ENCODE measurements at regions not wholly inside any gene's neighbourhood (a gene's known extent, or its start where the extent isn't known, plus 50 kb on each side); places are given as distances from the start of the nearest gene placed in this dataset.

GRCh38 chr5:27748847-27749246 is 710.5 kb upstream of the CDH9 start:
- no peak for TF ChIP-seq EZH2 (IDR thresholded peaks at IDR 0.05; ENCODE audit: borderline replicate concordance, low read depth, low read length, severe bottlenecking)
- TF ChIP-seq CTCF (IDR thresholded peaks at IDR 0.05; ENCODE audit: borderline replicate concordance, extremely low read depth, low read length, poor library complexity, severe bottlenecking): no peak

Data from DND-41 (cell line).